Stimulated activated CD8-positive, alpha-beta memory T cell treated with anti-CD3 and anti-CD28 coated beads, Interleukin-7, amount 100 ng/mL, for 4 hours (primary cell): ENCODE measurements at regions not wholly inside any gene's neighbourhood (a gene's known extent, or its start where the extent isn't known, plus 50 kb on each side); places are given as distances from the start of the nearest gene placed in this dataset.

Experiments
- DNase-seq, 2 donors: peaks; one replicate each; pipeline ENCODE4 v3.0.0-alpha.2; 2020; ENCODE audit warnings: low read depth in 2 of 2

DNA sequence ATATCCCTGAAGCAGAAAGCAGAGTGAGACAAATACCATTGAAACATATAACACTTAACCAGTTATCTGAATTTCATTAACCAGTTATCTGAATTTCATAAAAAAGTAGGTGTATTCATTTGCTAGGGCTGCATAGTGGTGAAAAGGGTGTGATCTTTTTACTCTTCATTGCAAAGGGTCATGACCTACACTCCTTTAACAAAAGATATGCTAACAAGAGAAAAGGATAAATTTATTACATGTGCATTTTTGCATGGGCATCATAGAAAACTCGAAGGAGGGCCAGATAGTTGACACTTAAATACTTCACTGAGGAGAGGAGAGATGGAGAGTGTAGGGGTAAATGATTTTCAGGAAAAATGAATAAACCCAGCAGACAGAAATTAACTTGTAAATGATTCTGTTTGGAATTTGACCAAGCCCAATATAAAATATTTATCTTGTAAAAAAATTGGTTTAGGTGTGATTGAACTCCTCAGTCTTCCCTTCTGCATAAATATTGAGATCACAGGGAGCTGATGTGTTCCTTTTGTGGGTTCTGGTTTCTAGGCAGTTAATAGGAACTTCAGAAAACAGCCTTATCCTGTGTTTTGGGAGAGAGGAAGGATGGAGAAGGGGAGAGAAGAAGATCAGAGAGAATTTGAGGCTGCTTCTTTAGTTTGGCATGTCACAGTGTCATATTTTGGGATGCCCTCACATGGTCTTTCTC, 372.5 kb upstream of the SYT4 start:
- no peak for DNase-seq

DNA sequence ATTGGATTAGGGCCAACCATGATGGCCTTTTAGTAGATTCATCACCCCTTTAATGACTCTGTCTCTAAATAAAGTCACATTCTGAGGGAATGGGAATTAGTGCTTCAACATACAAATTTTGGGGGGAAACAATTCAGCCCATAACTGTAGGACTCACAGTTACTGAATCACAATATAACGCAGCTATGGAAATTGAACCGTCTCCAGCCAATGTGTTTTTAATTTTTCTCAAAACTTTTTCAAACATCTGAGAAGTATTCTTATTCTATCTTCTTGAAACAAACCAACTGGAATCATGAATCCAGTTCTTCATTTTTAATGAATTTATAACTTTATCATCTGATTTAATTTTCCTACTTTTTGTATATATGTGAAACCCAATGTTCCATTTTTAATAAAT, 373.1 kb upstream of the SYT4 start:
- DNase-seq: no peak

DNA sequence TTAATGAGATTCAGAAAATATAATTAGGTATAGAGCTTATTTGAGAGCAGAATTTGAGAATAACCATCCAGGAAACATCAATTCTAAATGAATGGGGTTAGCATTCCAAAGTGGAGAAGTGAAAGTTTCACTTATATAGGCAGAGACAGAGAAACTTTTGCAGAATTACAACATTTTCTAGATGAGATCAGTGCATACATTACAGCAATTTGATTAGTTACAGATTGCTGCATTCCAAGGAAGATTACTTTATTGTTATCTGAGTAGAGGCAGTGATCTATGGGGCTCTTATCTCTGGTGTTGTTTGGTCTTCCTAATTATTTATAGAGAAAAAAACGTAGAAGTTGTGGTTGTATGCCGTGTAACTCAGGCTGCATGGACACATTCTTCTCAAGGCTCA, 373.8 kb upstream of the SYT4 start:
- DNase-seq: no peak

DNA sequence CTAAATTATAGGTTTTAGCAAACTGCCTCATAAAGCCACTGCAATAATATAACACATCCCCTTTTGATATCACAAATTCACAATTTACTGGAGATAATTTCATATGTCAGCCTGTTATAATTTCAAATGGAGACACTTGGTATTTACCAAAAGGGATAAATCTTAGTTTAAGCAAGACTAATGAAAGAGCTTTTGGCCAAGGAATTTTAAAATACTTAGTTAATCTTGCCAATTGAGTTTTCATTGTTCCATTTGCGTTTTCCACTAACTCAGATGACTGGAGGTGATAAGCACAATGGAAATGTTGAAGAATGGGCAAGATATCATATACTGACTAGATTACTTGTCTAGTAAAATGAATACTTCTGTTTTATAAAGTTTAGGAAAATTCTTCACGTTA, 379.3 kb upstream of the SYT4 start:
- no peak for DNase-seq

DNA sequence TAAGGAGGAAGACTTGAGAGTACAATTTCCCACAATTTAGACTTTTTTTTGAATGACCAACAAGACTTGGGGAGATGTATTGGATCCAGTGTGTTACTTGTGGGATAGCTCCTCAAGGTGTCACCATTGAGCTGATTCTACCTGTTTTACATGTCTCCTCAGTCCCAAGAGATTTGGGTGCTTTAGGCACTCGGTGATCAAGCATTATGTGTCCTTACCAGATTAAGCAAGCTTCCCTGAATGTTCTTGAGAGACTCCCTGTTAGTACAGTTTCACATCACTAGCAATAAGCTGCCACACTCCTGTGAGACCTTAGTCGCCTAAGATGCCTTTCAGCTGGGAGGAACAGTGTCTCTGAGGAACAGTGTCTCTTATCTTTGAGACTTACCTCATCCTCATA, 384.3 kb upstream of the SYT4 start:
- no peak for DNase-seq

DNA sequence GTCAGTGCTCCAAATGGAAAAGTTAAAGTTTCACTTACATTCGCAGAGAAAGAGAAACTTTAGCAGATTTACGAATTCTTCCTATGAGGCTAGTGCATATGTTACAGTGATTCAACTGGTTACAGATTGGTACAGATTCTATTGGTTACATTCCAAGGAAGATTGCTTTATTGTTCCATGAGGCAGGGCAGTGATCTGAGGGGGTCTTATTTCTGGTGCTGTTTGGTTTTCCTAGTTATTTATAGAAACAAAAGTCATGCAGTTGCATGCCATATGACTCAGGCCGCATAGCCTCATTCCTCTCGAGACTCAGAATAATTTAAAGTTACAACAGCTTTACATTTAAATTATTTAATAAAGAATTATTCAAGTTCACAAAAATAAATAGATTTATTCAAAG, 385.4 kb upstream of the SYT4 start:
- DNase-seq: no peak

DNA sequence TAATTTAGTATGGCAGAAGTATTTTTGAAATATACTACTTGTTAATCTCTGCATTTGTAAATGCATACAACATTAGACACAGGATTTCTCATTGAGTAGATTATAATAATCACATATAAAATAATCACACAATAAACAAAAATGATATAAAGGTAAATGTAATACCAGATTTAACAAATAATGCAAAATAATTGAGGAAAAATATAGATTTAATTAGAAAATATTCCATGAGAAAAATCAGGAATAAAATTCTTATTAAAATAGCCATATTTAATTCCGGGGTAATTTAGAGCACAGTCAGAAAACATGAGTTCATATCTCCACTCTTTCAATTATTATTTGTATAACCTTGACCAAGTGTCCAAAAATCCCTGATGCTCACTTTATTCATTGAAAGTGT, 385.9 kb upstream of the SYT4 start:
- DNase-seq: no peak

DNA sequence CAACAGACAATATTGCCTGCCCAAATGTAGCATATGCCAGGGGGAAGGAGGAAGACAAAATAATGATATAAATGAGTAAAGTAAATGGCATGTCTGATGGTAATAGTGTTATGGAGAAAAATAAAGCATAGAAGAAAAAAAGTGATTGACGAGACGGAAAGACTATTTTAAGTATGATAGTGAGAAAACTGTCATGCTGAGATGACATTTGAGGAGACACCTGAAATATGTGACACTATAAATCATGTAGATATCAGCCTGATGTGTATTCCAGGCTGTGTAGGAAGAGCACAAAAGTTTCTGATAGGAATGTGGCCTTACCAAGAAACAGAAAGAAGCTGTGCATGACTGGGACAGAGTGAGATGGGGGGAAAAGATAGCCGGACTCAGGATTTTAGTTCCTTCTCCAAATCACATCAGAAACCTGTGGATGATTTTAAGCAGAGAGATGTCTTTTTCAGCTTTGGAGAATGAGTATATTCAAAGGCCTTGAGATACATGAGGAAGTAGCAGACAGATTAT, 387.3 kb upstream of the SYT4 start:
- no peak for DNase-seq

DNA sequence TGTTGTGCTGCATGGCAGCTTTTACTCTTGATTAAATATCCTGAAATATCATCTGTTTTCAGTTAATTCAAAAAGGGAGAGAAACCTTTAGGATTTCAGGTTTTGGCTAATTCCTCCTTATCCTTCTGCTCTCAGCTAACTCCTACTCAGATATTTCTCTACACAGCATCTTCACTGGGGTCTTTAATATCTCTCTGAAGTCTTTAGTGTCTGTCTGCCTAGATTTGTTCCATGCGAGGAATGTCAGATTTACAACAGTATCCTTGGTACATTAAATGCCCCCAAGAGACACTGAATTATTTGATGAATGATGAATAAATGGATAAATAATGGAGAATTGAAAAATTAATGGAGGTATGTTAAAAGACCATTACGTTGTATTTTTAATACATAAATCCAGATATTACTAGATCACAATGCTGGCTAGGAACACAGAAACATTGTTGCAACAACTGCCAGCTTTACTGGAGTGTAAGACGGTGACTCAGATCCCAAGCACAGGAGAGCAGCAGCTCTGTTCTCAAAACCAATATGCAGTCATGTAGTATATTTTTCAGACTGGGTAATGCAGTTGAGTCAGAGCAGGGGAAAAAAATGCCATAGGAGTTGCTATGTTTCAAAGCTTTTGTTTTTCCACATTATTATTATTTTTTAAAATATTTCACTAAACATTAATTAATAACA, 388.0 kb upstream of the SYT4 start:
- DNase-seq: no peak

DNA sequence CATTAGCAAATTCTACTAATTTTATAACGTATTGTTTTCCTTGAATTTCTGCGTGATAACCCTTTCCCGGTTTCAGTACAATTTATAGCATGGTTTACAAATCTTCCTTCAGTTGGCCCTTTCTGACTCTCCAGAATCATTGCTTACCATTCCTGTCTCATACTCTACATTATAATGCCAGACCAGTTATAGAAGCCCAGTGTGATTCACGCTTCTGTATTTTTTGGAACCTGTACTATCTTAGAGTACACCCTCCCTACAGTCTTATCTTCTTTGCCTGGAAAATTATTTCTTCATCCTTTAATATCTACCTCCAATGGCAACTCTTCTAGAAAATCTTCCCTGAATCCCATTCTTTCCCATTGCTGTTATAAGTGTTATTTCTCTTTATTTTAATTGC, 391.6 kb upstream of the SYT4 start:
- DNase-seq: no peak

DNA sequence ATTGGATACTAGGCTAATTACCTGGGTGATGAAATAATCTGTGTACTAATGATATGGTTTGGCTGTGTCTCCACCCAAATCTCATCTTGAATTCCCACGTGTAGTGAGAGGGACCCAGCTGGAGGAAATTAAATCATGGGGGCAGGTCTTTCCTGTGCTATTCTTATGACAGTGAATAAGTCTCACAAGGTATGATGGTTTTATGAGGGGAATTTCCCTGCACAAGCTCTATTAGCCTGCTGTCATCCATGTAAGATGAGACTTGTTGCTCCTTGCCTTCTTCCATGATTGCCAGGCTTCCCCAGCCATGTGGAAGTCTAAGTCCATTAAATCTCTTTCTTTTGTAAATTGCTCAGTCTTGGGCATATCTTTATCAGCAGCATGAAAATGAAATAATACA, 394.1 kb upstream of the SYT4 start:
- no peak for DNase-seq

DNA sequence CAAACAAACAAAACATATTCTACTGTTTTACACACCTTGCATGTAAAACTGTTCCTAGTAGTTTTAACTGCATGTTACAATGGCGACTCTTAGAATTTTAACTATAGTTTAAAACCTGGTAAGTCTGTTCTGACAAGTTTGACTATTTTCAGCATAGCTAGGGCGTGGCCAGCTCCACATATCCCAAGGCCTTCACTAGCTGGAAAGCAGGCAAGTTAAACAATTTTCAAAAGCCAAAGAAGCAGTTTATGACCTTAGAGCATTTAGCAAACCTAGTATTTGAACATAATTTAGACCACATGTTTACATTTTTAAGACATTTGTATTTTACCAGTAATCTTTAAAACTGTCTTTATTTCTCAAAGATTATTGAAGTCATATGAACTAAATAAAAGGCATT, 402.8 kb upstream of the SYT4 start:
- DNase-seq: no peak

DNA sequence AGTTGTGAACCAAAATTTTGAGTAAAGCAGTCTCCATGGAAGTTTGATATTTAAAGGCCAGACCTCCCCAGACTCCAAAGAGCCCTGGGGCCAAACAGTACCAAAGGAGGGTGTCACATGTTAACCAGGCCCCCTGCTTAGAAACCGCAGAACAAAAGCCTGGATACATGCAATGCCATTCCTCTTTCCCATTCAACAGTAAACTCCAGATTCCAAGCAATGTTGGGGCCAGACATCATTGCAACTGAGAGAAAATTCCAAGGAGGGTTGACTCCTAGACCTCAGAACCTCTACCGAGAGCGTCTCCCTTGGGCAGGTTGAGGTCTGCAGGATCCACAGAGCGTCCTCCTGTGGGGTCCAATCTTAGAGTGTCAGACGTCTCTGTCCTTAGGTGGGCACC, 404.4 kb upstream of the SYT4 start:
- DNase-seq: no peak

DNA sequence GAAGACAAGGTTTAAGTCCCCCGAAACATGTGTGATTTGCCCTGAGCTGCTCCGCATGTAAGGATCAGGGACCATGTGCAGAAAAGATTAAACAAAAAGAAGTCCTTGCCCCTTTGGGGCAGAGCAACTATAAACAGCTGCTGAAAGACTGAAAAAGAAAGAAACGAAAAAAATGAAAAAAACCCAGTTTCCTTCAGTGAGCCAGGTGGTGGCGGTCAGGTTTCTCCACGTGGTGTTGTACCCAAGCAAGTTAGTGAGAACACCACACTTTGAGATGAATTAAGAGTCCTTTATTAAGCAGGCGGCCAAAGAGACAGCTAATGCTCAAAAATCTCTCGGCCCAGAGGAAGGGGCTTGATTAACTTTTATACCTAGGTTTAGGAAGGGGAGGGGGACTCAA, 404.9 kb upstream of the SYT4 start:
- no peak for DNase-seq

DNA sequence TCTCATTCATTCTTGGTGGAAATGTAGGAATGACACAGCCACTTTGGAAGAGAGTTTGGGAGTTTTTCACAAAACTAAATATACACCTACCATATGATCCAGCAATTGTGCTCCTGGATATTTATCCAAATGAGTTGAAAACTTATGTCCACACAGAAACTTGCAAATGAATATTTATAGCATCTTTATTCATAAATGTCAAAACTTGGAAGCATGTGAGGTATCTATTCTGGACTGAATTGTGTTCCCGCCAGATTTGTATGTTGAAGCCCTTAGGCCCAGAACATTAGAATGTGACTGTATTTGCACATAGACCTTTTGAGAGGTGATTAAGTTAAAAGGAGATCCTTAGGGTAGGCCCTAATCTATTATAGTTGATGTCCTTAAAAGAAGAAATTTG, 409.4 kb upstream of the SYT4 start:
- no peak for DNase-seq

DNA sequence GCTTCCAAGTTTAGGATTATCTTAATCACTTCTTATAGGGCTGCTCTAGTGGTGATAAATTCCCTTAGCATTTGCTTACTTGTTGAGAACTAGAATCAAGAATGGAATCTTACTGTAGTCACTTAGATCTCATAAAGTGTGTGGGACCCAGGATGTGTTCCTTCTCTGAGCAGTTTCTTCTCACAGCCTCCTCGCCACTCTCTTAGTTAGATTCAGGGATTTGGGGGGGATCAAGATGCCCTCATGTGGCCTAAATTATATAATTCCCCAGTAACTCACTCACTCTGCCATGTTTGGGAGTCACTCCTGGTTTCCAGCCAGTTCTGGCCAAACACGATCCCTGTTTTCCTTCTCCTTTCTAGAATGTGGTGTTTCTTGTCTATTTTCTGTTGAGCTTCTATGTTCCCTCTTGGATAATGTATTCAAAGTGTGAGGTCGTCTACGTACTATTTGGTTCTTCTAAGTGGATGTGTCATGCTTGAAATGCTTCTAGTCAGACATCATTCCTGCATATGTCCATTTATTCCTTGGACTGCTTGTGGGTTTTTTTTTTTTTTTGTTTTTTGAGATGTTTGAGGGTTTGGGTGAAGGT, 414.9 kb upstream of the SYT4 start:
- no peak for DNase-seq

DNA sequence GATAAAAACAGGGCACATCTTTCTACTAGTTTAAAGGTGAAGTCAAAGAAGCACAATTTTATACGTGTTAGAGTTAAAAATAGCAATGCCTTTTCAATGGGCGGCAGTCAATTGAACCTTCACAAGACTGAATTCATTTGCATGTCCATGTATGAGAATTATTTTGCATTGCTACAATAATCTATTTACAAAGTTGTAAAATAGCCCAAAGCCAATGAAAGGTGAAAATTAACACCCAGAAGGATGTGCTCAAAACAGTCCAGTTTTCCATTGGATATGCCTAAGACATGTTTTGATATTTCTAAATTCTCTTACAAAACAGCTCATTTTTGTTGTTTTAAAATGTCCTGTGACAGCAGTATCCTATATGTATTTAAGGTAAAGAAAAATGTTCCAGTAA, 425.1 kb upstream of the SYT4 start:
- DNase-seq: no peak

DNA sequence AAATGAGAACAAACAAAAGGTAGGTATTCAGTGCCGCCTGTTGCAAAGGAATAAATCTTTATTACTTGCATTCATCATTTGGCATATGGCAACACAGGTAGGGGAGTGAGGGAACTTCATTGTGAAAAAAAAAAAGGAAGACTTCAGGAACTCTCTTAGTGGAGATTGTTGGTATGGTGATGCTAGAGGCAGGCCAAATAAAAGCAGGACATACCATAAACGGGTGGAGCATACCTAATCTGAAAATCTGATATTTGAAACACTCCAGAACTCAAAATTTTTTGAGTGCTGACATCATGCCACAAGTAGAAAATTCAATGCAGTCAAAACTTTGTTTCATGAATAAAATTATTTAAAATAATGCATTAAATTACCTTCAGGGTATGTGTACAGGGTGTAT, 425.8 kb upstream of the SYT4 start:
- no peak for DNase-seq

DNA sequence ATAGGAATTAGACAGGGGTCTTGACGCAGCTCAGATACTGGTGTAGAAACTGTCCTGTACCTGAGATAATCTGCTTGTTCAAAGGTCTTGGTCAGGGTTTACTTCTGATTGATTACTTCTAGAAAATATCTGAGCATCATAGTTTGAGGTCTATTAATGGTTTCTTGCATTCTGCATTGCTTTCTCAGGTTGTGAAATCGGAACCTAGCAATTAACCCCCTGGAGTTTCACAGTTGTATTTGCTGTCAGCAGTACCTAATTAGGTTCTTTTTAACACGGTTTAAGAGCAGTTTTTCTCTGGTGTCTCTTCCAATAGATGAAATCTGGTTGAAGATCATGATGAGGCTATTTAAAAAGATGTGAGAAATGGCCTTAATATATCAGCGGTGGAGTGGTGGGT, 428.6 kb upstream of the SYT4 start:
- DNase-seq: no peak

DNA sequence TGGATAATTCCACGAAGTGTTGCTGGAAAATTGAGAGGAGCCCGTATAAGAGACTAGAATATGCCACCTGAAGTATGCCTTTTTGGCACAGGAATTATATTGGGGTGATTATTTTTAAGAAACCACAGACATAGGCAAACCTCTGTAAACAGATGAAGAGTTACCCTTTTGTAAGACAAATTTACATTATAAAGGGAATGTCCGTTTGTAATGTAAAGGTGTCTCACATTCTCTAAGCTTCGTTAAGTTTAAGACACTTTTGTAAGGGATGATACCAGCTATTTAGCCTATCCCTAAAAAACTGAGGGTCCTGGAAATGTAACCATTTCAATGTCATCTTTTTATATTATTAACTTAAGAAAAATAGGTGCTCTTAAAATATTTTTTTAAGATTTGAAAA, 432.8 kb upstream of the SYT4 start:
- no peak for DNase-seq

DNA sequence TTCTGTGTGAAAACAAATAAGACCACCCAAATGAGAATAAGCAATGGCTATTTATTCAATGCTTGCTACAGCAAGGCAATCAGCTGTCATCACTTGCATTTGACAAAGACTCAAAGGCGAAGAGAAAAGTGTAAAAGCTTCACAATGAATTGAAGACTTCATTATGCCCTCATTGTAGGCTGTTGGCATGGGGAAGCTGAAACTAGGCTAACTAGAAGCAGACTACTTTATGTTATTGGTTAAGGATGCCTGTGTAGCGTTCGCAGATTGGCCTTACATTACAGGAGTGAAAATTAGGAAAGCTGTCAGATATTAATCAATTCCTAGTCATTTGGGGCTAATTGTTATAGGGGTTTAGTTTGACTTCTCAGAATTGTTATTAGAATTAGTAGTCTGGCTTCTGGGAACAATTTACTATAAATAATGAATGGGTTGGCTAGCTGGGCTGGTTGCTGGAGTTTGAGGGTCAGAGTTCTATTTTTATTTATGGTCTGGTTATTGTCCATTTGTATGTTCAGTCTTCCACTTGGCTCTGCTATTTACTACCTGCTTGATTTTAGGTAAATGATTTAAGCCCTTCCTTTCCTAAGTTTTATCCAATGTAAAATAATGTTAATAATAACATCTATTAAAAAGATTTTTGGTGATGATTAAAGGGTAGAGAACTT, 437.2 kb upstream of the SYT4 start:
- DNase-seq: no peak

DNA sequence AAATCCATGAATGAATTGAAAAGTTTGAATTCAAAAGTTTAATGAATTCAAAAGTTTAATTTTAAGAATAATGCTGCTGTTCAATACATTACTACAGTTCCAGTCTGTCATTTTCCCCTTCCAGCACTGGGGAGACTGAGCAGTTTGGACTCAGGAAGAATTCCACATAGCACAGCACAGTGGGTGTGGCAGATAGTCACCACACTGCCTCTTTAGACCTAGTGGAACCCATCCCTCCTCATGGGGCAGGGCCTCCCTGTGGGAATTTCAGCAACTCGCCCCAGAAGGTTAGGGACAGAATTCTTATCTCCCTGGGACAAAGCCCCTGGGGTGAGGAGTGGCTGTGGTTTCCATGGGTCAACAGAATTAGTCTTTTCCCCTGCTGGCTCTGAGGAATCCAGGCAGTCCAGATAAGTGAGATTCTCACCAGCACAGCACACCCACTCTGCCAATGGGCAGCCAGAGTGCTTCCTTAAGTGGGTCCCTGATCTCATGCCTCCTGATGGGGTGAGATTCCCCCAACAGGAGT, 442.0 kb upstream of the SYT4 start:
- DNase-seq: no peak

DNA sequence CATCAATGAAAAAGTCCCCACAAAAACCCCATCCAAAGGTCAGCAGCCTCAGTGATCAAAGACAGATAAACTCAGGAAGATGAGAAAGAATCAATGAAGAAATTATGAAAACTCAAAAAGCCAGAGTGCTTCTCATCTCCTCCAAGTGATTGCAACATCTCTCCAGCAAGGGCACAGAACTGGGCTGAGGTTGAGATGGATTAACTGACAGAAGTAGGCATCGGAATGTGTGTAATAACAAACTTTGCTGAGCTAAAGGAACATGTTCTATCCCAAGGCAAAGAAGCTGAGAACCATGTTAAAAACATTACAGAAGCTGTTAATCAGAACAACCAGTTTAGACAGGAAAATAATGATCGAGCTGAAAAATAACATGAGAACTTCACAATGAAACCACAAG, 442.8 kb upstream of the SYT4 start:
- DNase-seq: no peak
